AG20443 (cell line): ENCODE measurements at regions not wholly inside any gene's neighbourhood (a gene's known extent, or its start where the extent isn't known, plus 50 kb on each side); places are given as distances from the start of the nearest gene placed in this dataset.

Source experiments
- DNase-seq: peaks from one replicate; pipeline ENCODE4 v3.0.0; 2012; ENCODE audit warnings: low spot score, mixed read lengths

DNA sequence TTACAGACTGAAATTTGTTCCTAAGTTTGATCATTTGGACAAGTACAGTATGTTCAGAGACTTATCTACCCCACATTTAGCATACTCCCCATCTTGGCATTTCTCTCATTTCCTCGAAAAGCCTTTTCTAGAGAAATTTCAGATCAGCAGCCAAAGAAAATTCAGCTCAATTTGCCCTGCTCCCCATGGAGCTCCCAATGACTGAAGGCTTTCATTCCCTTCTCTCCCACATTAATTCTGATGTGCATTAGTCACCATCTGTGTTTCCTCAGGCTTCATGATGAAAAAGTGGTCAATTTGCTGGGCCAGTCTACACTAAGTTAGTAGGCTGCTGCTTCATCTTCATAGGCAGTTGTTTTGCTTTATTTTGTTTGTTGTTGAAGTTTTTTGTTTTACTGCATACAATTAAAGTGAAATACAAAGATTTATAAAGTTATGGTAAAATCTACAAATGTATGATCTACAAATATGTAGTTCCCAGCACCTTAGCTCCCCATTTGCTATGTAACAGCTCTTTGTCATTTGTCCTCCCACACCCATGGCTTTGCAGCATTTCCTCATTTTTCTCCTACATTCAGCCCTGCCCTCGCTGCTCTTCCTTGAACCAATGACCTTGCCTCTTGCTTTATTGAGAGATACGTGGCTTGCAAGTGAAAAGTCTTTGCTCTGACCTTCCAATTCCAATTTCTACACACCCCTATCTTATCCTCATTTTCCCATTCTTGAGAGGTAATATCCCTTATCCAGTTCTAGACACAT, 193.9 kb downstream of the ANAPC10 start:
- DNase-seq: no peak

GRCh38 chr4:144905286-144905685, 192.7 kb downstream of the ANAPC10 start:
- no peak for DNase-seq

DNA sequence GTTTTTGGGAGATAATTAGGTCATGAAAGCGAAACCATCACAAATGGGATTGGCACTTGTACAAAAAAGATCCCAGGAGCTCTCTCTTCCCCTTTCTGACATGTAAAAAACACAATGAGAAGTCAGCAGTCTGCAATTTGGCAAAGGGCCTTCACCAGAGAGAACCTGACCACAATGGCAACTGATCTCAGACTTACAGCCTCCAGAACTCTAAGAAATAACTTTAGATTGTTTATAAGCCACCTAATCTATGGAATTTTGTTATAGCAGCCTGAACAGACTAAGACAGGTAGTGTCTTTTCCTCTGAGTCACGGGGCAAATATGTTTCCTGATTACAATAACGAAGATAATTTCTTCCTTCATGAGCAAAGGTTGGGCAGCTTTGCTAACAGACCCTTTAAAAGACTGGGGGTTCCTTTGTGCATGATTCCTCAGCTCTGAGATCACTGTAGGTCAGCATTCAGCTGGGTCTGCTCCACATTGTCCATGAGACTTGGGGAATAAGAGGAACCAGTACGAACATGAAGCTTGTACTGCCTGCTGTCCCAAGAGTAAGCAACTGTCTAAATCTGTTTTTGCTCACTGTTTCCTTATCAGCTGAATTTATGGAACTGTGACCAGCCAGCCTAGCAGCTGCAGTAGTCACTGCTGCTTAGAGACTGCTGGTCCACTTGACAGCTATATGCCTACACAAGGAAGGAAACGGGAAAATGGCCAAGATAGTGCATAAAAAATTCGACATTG, 191.6 kb downstream of the ANAPC10 start:
- no peak for DNase-seq

DNA sequence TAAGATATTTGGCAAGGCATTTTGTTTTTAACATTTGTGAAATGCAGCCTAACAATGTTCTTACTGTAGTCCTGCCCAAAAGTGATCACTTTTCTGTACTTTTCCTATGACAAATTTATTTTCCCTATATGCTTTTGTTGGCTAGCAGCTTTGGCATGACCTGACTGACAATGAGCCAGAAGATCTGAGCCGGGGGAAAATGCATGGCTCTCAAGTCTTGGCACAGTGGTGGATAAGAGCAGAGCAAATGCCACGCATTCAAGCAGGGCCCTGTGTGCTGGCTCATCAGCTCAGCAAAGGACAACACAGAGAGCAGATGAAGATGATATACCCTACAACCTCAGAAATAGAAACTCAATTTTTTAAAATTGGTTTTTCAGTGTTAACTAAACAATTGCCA, 187.3 kb downstream of the ANAPC10 start:
- DNase-seq: no peak
